ENCODE measurements at regions not wholly inside any gene's neighbourhood (a gene's known extent, or its start where the extent isn't known, plus 50 kb on each side); places are given as distances from the start of the nearest gene placed in this dataset.
"Not testable (repeated sequence)": the region's sequence is repeated elsewhere in the genome, so short reads cannot be mapped to it uniquely, and the experiment has no call there.

DNA sequence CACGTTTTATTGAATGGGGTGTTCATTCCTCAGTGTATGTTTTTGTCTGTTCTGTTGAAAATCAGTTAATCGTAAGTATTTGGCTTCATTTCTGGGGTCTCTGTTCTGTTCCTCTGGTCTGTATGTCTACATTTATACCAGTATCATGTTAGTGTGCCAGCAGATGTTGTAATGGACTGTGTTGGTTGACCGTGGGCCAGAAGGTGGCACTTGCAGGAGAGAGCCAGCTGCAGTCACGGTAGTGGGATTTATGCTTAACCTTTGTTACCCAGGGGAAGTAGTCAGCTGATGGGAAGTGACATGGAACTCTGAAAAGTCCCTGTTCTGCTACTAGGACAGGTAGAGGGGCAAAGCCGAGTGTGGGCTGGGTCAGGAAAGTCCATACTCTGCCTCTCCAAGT, 238.3 kb upstream of the NPAP1 start:
- H3K36me3 Mint-ChIP-seq (ENCODE audit: low read depth, unreplicated experiment); H3K36me3 ChIP-seq (ENCODE audit: insufficient read depth, low read length); DNase-seq (ENCODE audit: low read depth); H3K79me2 ChIP-seq (ENCODE audit: insufficient read depth, low read length); H3K4me3 ChIP-seq (ENCODE audit: insufficient read depth, low read depth, low read length); H3K27ac Mint-ChIP-seq (ENCODE audit: unreplicated experiment); H3K4me1 ChIP-seq (ENCODE audit: insufficient read depth, low read length); H3K27me3 Mint-ChIP-seq (ENCODE audit: low read depth, unreplicated experiment); H3K9me3 ChIP-seq (ENCODE audit: insufficient read depth, low read depth, low read length); FAIRE-seq; H3K27me3 ChIP-seq (ENCODE audit: insufficient read depth, low read length); H3K4me3 Mint-ChIP-seq (ENCODE audit: unreplicated experiment); H2AFZ ChIP-seq (ENCODE audit: low read depth, low read length); H3K9me3 Mint-ChIP-seq (ENCODE audit: unreplicated experiment); H3K27ac ChIP-seq (ENCODE audit: low read depth, low read length); H3K9ac ChIP-seq (ENCODE audit: low read length); H4K20me1 ChIP-seq (ENCODE audit: insufficient read depth, low read length); H3K4me1 Mint-ChIP-seq (ENCODE audit: low read depth, unreplicated experiment); H3K4me2 ChIP-seq (ENCODE audit: low read length): not testable (repeated sequence)

DNA sequence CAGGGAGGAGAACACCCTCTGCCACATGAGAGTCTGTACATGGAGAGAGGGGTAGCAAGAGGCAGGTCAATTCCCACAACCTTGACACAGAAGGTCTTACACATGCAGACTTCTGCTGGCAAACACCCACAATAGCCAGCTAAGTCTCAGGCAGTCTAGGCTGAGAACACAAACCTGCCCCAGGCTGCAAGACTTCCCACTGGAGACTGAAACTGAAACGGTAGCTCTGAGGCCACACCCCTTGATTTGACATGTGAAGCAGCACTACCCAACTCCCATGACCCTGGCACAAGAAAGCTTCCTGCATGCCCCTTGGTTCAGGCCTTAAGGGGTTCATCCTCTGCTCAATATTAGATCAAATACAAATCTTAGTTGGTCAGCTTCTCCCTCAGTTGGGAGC, 237.8 kb upstream of the NPAP1 start:
- H3K27me3 ChIP-seq (ENCODE audit: insufficient read depth, low read length); H3K4me2 ChIP-seq (ENCODE audit: low read length); H3K4me1 Mint-ChIP-seq (ENCODE audit: low read depth, unreplicated experiment); H3K9me3 ChIP-seq (ENCODE audit: insufficient read depth, low read depth, low read length); H4K20me1 ChIP-seq (ENCODE audit: insufficient read depth, low read length); FAIRE-seq; DNase-seq (ENCODE audit: low read depth); H3K4me3 ChIP-seq (ENCODE audit: insufficient read depth, low read depth, low read length); H3K4me3 Mint-ChIP-seq (ENCODE audit: unreplicated experiment); H2AFZ ChIP-seq (ENCODE audit: low read depth, low read length); H3K27ac Mint-ChIP-seq (ENCODE audit: unreplicated experiment); H3K79me2 ChIP-seq (ENCODE audit: insufficient read depth, low read length); H3K36me3 ChIP-seq (ENCODE audit: insufficient read depth, low read length); H3K9ac ChIP-seq (ENCODE audit: low read length); H3K27ac ChIP-seq (ENCODE audit: low read depth, low read length); H3K36me3 Mint-ChIP-seq (ENCODE audit: low read depth, unreplicated experiment); H3K4me1 ChIP-seq (ENCODE audit: insufficient read depth, low read length); H3K9me3 Mint-ChIP-seq (ENCODE audit: unreplicated experiment); H3K27me3 Mint-ChIP-seq (ENCODE audit: low read depth, unreplicated experiment): not testable (repeated sequence)

DNA sequence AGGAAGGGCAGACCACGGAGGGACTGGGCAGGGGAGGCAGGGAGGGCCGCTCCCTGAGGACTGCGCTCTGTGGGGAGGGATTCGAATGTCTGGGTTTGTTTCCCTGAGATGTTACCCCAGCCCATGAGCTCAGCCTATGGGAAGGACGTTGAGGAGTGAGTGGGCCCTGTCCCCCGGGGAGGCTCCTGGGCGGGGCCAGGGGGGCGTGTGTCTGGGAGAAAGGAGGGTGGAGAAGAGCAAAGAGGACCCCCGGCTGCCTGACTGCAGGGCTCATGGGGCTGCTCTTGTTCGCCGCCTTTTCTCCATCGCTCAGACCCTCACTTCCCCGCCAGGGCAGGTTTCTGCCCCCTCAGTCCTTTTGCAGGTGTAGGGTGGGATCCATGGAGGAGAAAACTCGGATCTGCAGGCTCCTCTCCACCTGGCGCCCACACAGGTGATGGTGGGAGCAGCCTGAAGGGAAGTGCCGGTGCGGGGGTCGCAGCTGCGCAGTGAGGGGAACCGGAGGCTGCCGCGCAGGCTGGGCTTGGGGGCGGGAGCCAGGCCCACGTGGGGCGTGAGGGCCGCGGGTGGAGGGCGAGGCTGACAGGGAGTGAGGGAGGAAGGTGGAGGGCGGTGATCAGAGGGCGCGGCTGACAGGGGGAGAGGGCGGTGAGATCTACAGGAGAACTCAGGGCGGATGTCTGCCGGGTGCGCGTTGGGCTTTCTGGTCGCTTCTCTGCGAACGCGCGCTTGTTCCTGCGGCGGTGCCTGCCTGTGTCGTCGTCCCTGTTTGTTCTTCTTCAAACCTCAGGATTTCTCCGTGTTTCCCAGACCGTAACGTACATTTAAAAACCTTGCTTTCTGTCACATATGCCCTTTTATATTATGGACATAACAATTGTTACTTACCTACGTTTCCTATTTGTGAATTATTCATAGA, 198.2 kb upstream of the NPAP1 start:
- H3K4me1 ChIP-seq (ENCODE audit: insufficient read depth, low read length); FAIRE-seq; H3K9me3 Mint-ChIP-seq (ENCODE audit: unreplicated experiment); H3K27ac Mint-ChIP-seq (ENCODE audit: unreplicated experiment); H3K4me1 Mint-ChIP-seq (ENCODE audit: low read depth, unreplicated experiment); H3K27me3 Mint-ChIP-seq (ENCODE audit: low read depth, unreplicated experiment); DNase-seq (ENCODE audit: low read depth); H3K4me3 ChIP-seq (ENCODE audit: insufficient read depth, low read depth, low read length); H3K79me2 ChIP-seq (ENCODE audit: insufficient read depth, low read length); H2AFZ ChIP-seq (ENCODE audit: low read depth, low read length); H3K9ac ChIP-seq (ENCODE audit: low read length); H3K36me3 Mint-ChIP-seq (ENCODE audit: low read depth, unreplicated experiment); H3K27me3 ChIP-seq (ENCODE audit: insufficient read depth, low read length); H4K20me1 ChIP-seq (ENCODE audit: insufficient read depth, low read length); H3K36me3 ChIP-seq (ENCODE audit: insufficient read depth, low read length); H3K27ac ChIP-seq (ENCODE audit: low read depth, low read length); H3K9me3 ChIP-seq (ENCODE audit: insufficient read depth, low read depth, low read length): not testable (repeated sequence)
- peak overlapping the region; percentile 72 for H3K4me3 Mint-ChIP-seq (ENCODE audit: unreplicated experiment)
- H3K4me2 ChIP-seq (ENCODE audit: low read length), result peak overlapping the region; percentile 52

DNA sequence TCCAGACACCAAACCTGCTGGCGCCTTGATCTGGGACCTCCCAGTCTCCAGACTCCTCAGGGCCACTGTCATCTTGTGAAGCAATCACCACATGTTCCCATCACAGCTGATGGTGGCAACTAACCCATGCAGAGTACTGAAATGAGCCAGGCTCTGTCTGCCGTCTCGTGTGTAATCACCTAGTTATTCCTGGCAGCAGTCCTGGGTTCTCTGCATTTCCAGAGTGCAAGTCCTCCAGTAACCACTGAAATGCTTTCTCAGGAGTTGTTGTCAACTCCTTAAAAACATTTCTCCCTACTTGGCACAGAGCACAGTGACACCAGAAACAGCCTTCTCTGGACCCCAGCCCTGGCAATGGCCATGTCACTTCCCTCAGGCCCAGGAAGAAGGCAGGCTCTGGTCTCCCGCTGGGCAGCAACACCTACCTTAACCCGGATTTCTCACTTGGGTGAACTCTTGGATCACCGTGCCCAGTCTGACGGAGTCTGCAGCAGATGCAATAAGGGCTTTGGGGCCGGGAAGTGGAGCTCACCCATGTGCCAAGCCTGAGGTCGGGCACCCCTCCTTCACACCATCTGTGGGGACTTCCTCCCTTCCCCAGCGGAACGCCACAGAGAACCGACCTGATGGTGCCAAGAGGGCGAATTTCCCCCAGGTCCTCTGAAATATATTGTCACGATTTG, 189.5 kb upstream of the NPAP1 start:
- not testable (repeated sequence) for H3K79me2 ChIP-seq (ENCODE audit: insufficient read depth, low read length); H3K4me2 ChIP-seq (ENCODE audit: low read length); H3K36me3 ChIP-seq (ENCODE audit: insufficient read depth, low read length); H3K4me3 ChIP-seq (ENCODE audit: insufficient read depth, low read depth, low read length); H3K4me1 ChIP-seq (ENCODE audit: insufficient read depth, low read length); H3K27ac ChIP-seq (ENCODE audit: low read depth, low read length); FAIRE-seq; H3K27me3 Mint-ChIP-seq (ENCODE audit: low read depth, unreplicated experiment); H2AFZ ChIP-seq (ENCODE audit: low read depth, low read length); H4K20me1 ChIP-seq (ENCODE audit: insufficient read depth, low read length); H3K4me3 Mint-ChIP-seq (ENCODE audit: unreplicated experiment); H3K36me3 Mint-ChIP-seq (ENCODE audit: low read depth, unreplicated experiment); H3K27me3 ChIP-seq (ENCODE audit: insufficient read depth, low read length); H3K27ac Mint-ChIP-seq (ENCODE audit: unreplicated experiment); H3K9me3 ChIP-seq (ENCODE audit: insufficient read depth, low read depth, low read length); H3K9ac ChIP-seq (ENCODE audit: low read length); H3K4me1 Mint-ChIP-seq (ENCODE audit: low read depth, unreplicated experiment); H3K9me3 Mint-ChIP-seq (ENCODE audit: unreplicated experiment)
- peak; percentile 24 for DNase-seq (ENCODE audit: low read depth)

DNA sequence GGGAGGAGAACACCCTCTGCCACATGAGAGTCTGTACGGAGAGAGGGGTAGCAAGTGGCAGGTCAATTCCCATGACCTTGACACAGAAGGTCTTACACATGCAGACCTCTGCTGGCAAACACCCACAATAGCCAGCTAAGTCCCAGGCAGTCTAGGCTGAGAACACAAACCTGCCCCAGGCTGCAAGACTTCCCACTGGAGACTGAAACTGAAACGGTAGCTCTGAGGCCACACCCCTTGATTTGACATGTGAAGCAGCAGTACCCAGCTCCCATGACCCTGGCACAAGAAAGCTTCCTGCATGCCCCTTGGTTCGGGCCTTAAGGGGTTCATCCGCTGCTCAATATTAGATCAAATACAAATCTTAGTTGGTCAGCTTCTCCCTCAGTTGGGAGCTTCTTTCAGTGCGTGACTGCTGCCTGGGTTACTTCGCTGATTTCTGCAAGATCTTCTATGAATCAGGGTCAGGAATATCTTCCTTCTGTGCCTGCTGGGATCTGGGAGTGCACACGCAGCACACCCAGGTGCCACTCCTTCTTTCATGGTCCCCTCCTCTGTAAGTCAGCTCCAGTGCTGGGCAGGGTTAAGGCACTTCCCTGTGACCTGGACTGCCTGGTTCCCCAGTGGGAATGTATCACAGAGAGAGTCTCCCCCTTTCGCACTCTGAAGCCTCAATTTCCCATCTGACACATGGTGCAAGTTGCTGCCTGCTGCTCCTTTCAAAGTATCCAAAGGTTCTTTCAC, 187.2 kb upstream of the NPAP1 start:
- not testable (repeated sequence) for H3K4me3 Mint-ChIP-seq (ENCODE audit: unreplicated experiment); H3K4me2 ChIP-seq (ENCODE audit: low read length); FAIRE-seq; H3K27me3 ChIP-seq (ENCODE audit: insufficient read depth, low read length); H3K4me3 ChIP-seq (ENCODE audit: insufficient read depth, low read depth, low read length); H3K4me1 Mint-ChIP-seq (ENCODE audit: low read depth, unreplicated experiment); H4K20me1 ChIP-seq (ENCODE audit: insufficient read depth, low read length); H3K9me3 Mint-ChIP-seq (ENCODE audit: unreplicated experiment); H3K79me2 ChIP-seq (ENCODE audit: insufficient read depth, low read length); H3K27ac ChIP-seq (ENCODE audit: low read depth, low read length); H3K9ac ChIP-seq (ENCODE audit: low read length); H3K36me3 Mint-ChIP-seq (ENCODE audit: low read depth, unreplicated experiment); H3K4me1 ChIP-seq (ENCODE audit: insufficient read depth, low read length); H3K27ac Mint-ChIP-seq (ENCODE audit: unreplicated experiment); H3K36me3 ChIP-seq (ENCODE audit: insufficient read depth, low read length); H3K9me3 ChIP-seq (ENCODE audit: insufficient read depth, low read depth, low read length); H3K27me3 Mint-ChIP-seq (ENCODE audit: low read depth, unreplicated experiment); DNase-seq (ENCODE audit: low read depth); H2AFZ ChIP-seq (ENCODE audit: low read depth, low read length)
